ENCODE measurements at regions not wholly inside any gene's neighbourhood (a gene's known extent, or its start where the extent isn't known, plus 50 kb on each side); places are given as distances from the start of the nearest gene placed in this dataset.

GRCh38 chr4:163623787-163624186, 129.3 kb downstream of the TMA16 start:
- DNase-seq, result no peak

- no peak for DNase-seq
Measured at GRCh38 chr4:163624727-163625126, 130.2 kb downstream of the TMA16 start.

GRCh38 chr4:163631288-163631687, 136.8 kb downstream of the TMA16 start:
- no peak for DNase-seq

GRCh38 chr4:163638909-163639308, 144.4 kb downstream of the TMA16 start:
- DNase-seq, result no peak

- no peak for DNase-seq
Measured at GRCh38 chr4:163649557-163650091, 155.1 kb downstream of the TMA16 start.

- no peak for DNase-seq
Measured at GRCh38 chr4:163651761-163652160, 157.3 kb downstream of the TMA16 start.

GRCh38 chr4:163654621-163655020, 160.1 kb downstream of the TMA16 start:
- DNase-seq, result no peak

GRCh38 chr4:163660636-163661035, 166.1 kb downstream of the TMA16 start:
- DNase-seq, result no peak

- DNase-seq, result no peak
Measured at GRCh38 chr4:163662768-163663167, 168.3 kb downstream of the TMA16 start.

- no peak for DNase-seq
Measured at GRCh38 chr4:163663454-163664225, 169.2 kb downstream of the TMA16 start.

- no peak for DNase-seq
Measured at GRCh38 chr4:163665101-163665500, 170.6 kb downstream of the TMA16 start.

GRCh38 chr4:163665521-163666331, 171.2 kb downstream of the TMA16 start:
- no peak for DNase-seq

- DNase-seq, result no peak
Measured at GRCh38 chr4:163666332-163666873, 171.9 kb downstream of the TMA16 start.

- DNase-seq, result no peak
Measured at GRCh38 chr4:163672751-163673150, 178.3 kb downstream of the TMA16 start.

- no peak for DNase-seq
Measured at GRCh38 chr4:163673848-163674697, 179.6 kb downstream of the TMA16 start.

GRCh38 chr4:163679189-163679588, 184.7 kb downstream of the TMA16 start:
- DNase-seq, result no peak

GRCh38 chr4:163680386-163681098, 186.1 kb downstream of the TMA16 start:
- DNase-seq, result no peak

- no peak for DNase-seq
Measured at GRCh38 chr4:163681208-163681821, 186.8 kb downstream of the TMA16 start.

GRCh38 chr4:163688856-163689255, 194.4 kb downstream of the TMA16 start:
- DNase-seq, result no peak

- no peak for DNase-seq
Measured at GRCh38 chr4:163693211-163693610, 198.7 kb downstream of the TMA16 start.

GRCh38 chr4:163693776-163694175, 199.3 kb downstream of the TMA16 start:
- DNase-seq, result no peak

Data from left hindlimb (tissue), 1 donor.